Karpas-422 (cell line): ENCODE measurements at regions not wholly inside any gene's neighbourhood (a gene's known extent, or its start where the extent isn't known, plus 50 kb on each side); places are given as distances from the start of the nearest gene placed in this dataset.

Source experiments
- DNase-seq: peaks from one replicate; pipeline ENCODE4 v3.0.0-alpha.2; 2015
- H2AFZ ChIP-seq: fragments of 200-600 bp; sonication (generic); 2 replicates; pipeline ENCODE4 v1.6.1; 2014; ENCODE audit warnings: antibody characterized with exemption, low read length, mixed read lengths
- H3K27ac ChIP-seq: fragments of 200-600 bp; sonication (generic); 2 replicates; pipeline ENCODE4 v1.5.1; 2014; ENCODE audit warnings: mild to moderate bottlenecking, low read length, moderate library complexity
- H3K27me3 ChIP-seq: fragments of 200-600 bp; sonication (generic); 2 replicates; pipeline ENCODE4 v1.6.1; 2014; ENCODE audit warnings: low read length, mixed read lengths
- H3K36me3 ChIP-seq: fragments of 200-600 bp; sonication (generic); 2 replicates; pipeline ENCODE4 v1.6.1; 2014; ENCODE audit warnings: low read length, mixed read lengths; ENCODE audit not compliant: insufficient read depth
- H3K4me1 ChIP-seq: fragments of 200-600 bp; sonication (generic); 2 replicates; pipeline ENCODE4 v1.6.1; 2014; ENCODE audit warnings: mild to moderate bottlenecking, low read length, mixed read lengths
- H3K4me2 ChIP-seq: fragments of 200-600 bp; sonication (generic); 2 replicates; pipeline ENCODE4 v1.6.1; 2014; ENCODE audit warnings: low read length, low read depth, mild to moderate bottlenecking; ENCODE audit not compliant: poor library complexity, severe bottlenecking
- H3K4me3 ChIP-seq: fragments of 200-600 bp; sonication (generic); 2 replicates; pipeline ENCODE4 v1.5.1; 2014; ENCODE audit warnings: mild to moderate bottlenecking, antibody characterized with exemption, low read length, mixed read lengths
- H3K79me2 ChIP-seq: fragments of 200-600 bp; sonication (generic); 2 replicates; pipeline ENCODE4 v1.6.1; 2014; ENCODE audit warnings: mild to moderate bottlenecking, low read length, mixed read lengths
- H3K9ac ChIP-seq: fragments of 200-600 bp; sonication (generic); 2 replicates; pipeline ENCODE4 v1.6.0; 2014; ENCODE audit warnings: low read length
- H3K9me2 ChIP-seq: fragments of 200-600 bp; sonication (generic), shearing (Covaris generic); replicated peaks from 2 replicates; pipeline ENCODE4 v1.6.0; 2014; ENCODE audit warnings: mild to moderate bottlenecking, low read length, moderate library complexity; ENCODE audit not compliant: insufficient read depth
- H3K9me3 ChIP-seq: fragments of 300-700, 200-600 bp; sonication (generic); 2 replicates; pipeline ENCODE4 v1.6.1; 2014; ENCODE audit warnings: low read length, mixed read lengths
- H4K20me1 ChIP-seq: fragments of 200-600 bp; sonication (generic); 2 replicates; pipeline ENCODE4 v1.6.1; 2014; ENCODE audit warnings: mild to moderate bottlenecking, antibody characterized with exemption, low read length, low read depth; ENCODE audit not compliant: insufficient read depth

GRCh38 chr5:147075187-147075586 lies 159.6 kb upstream of the STK32A start:
- H3K4me2 ChIP-seq = no peak overlapping the region
- no peaks in the 10 kb centered on the region for H3K4me1 ChIP-seq
- H3K4me3 ChIP-seq = no peak overlapping the region
- H3K27me3 ChIP-seq = no peaks in the 10 kb centered on the region
- H3K79me2 ChIP-seq = no peaks in the 10 kb centered on the region
- H3K9me2 ChIP-seq = no peaks in the 10 kb centered on the region
- H3K36me3 ChIP-seq = no peaks in the 10 kb centered on the region
- no peak overlapping the region for H3K27ac ChIP-seq
- no peak overlapping the region for H3K9ac ChIP-seq
- H4K20me1 ChIP-seq = no peaks in the 10 kb centered on the region
- H3K9me3 ChIP-seq = no peaks in the 10 kb centered on the region
- no peak overlapping the region for H2AFZ ChIP-seq
- no peak for DNase-seq

DNA sequence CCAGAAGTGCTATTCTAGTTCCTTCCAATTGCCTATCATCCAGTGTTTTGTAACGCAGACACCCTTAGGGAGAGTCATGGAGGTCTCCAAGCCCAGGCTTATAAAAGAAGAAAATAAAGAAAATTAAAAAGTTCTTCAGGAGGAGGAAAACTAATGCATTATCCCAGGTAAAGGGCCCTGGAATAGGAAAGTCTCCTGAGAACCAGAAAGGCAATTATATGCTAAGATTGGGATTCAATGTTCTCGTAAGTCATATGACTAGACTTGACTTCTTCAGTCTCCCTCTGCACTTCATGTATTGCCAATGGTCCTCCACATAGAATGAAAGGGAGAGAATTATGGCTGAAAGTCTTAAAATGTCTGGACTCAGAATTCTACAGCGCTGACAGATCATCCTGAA lies 154.4 kb upstream of the STK32A start:
- no peak overlapping the region for H2AFZ ChIP-seq
- H3K4me3 ChIP-seq = no peak overlapping the region
- no peaks in the 10 kb centered on the region for H3K27me3 ChIP-seq
- no peaks in the 10 kb centered on the region for H3K79me2 ChIP-seq
- H3K4me2 ChIP-seq = no peak overlapping the region
- H3K9ac ChIP-seq = no peak overlapping the region
- no peak for DNase-seq
- H3K36me3 ChIP-seq = no peaks in the 10 kb centered on the region
- H4K20me1 ChIP-seq = no peaks in the 10 kb centered on the region
- no peaks in the 10 kb centered on the region for H3K9me3 ChIP-seq
- H3K27ac ChIP-seq = no peak overlapping the region
- no peaks in the 10 kb centered on the region for H3K4me1 ChIP-seq
- no peaks in the 10 kb centered on the region for H3K9me2 ChIP-seq

DNA sequence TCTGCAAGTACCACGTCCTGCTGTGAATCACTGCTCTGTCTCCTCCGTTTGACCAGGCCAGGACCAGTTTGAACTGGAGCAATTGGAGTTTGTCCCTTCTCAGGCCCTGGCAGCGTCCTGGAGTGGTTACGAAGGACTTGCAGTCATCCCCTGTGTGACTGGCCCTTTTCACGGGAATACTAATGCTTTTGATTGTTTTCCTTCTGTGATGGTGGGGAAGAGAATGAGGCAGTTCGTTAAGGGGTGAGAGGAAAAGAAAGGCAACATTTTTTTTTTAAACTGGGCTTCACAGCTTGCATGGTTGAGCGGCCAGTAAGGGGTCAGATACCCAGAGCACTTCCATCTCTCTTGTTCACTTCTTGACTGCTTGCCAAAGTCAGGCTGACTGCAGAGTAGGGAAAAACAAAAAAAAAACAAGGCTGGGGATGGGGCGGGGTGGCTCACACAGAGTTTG lies 153.5 kb upstream of the STK32A start:
- H3K9me2 ChIP-seq = no peaks in the 10 kb centered on the region
- no peaks in the 10 kb centered on the region for H4K20me1 ChIP-seq
- DNase-seq = no peak
- H3K4me3 ChIP-seq = no peak overlapping the region
- H3K4me1 ChIP-seq = no peaks in the 10 kb centered on the region
- no peak overlapping the region for H3K27ac ChIP-seq
- H3K36me3 ChIP-seq = no peaks in the 10 kb centered on the region
- H3K9ac ChIP-seq = no peak overlapping the region
- H2AFZ ChIP-seq = no peak overlapping the region
- no peak overlapping the region for H3K4me2 ChIP-seq
- H3K27me3 ChIP-seq = no peaks in the 10 kb centered on the region
- H3K9me3 ChIP-seq = no peaks in the 10 kb centered on the region
- H3K79me2 ChIP-seq = no peaks in the 10 kb centered on the region

- Histone ChIP-seq H3K4me3 (no peak overlapping the region), H3K4me2 (no peak overlapping the region), H3K4me1 (no peaks in the 10 kb centered on the region), H2AFZ (no peak overlapping the region), H3K79me2 (no peaks in the 10 kb centered on the region), H3K9ac (no peak overlapping the region), H3K9me3 (no peaks in the 10 kb centered on the region), H3K27ac (no peak overlapping the region), H3K27me3 (no peaks in the 10 kb centered on the region), H3K9me2 (no peaks in the 10 kb centered on the region), H3K36me3 (no peaks in the 10 kb centered on the region), H4K20me1 (no peaks in the 10 kb centered on the region)
- no peak for DNase-seq
Measured at GRCh38 chr5:147084702-147085101, 150.1 kb upstream of the STK32A start.

DNA sequence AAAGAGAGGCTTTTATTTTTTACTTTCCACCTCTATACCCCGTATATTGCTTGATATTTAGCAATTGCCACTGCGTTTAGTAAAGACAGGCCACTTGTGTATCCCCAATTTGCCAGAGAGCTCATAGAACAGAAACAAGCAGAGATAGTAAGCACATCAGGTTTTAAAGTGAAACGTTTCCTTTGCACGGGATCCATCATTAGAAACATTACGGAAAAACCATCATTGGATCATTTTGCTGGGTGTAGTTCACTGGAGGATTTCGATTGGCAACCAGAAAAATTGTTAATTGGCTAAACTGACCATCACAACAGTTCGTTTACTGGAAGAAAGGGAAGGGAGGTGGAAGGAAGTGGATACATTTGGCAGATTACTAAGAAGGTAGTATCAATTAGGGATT lies 149.4 kb upstream of the STK32A start:
- Histone ChIP-seq H2AFZ (no peak overlapping the region), H3K9me2 (no peaks in the 10 kb centered on the region), H3K9me3 (no peaks in the 10 kb centered on the region), H3K4me1 (no peaks in the 10 kb centered on the region), H3K27me3 (no peaks in the 10 kb centered on the region), H3K27ac (no peak overlapping the region), H3K9ac (no peak overlapping the region), H3K36me3 (no peaks in the 10 kb centered on the region), H3K4me3 (no peak overlapping the region), H3K79me2 (no peaks in the 10 kb centered on the region), H4K20me1 (no peaks in the 10 kb centered on the region), H3K4me2 (no peak overlapping the region)
- DNase-seq = no peak

DNA sequence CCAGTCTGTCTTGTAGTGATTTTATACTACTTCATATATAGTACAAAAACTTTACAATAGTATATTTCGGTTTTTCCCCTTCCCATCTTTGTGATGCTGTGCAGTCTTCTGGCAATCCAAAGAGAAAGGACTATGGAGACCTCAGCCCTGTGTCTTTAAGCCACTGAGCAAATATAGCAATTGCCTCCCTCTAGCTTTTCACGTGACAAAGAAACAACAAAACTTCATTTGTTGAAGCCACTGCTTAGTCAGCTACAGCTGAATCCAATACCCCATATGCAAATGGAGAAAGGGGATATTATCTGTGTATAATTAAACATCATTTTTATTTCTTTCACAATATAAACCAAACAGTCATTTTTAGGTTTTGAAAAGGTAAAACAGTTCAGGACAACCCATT lies 142.8 kb upstream of the STK32A start:
- Histone ChIP-seq H3K4me3 (no peak overlapping the region), H3K9me2 (no peaks in the 10 kb centered on the region), H3K9me3 (no peaks in the 10 kb centered on the region), H3K36me3 (no peaks in the 10 kb centered on the region), H3K27ac (no peak overlapping the region), H3K27me3 (0 out of 2 replicates have a peak, but pooled peaks cover 5% of the 10 kb centered on the region), H4K20me1 (no peaks in the 10 kb centered on the region), H3K4me2 (no peak overlapping the region), H3K9ac (no peak overlapping the region), H3K4me1 (no peaks in the 10 kb centered on the region), H2AFZ (no peak overlapping the region), H3K79me2 (no peaks in the 10 kb centered on the region)
- DNase-seq = no peak

GRCh38 chr5:147093138-147093537 lies 141.7 kb upstream of the STK32A start:
- H3K9me3 ChIP-seq = no peaks in the 10 kb centered on the region
- no peak overlapping the region for H2AFZ ChIP-seq
- DNase-seq = no peak
- no peaks in the 10 kb centered on the region for H3K79me2 ChIP-seq
- no peak overlapping the region for H3K4me2 ChIP-seq
- no peaks in the 10 kb centered on the region for H3K9me2 ChIP-seq
- H3K9ac ChIP-seq = no peak overlapping the region
- H3K4me3 ChIP-seq = no peak overlapping the region
- H3K36me3 ChIP-seq = no peaks in the 10 kb centered on the region
- H3K27me3 ChIP-seq = 0 out of 2 replicates have a peak, but pooled peaks cover 5% of the 10 kb centered on the region
- no peaks in the 10 kb centered on the region for H3K4me1 ChIP-seq
- H4K20me1 ChIP-seq = no peaks in the 10 kb centered on the region
- H3K27ac ChIP-seq = no peak overlapping the region

- Histone ChIP-seq H4K20me1 (no peaks in the 10 kb centered on the region), H3K27ac (no peak overlapping the region), H3K9me2 (no peaks in the 10 kb centered on the region), H3K4me3 (no peak overlapping the region), H2AFZ (no peak overlapping the region), H3K27me3 (0 out of 2 replicates have a peak, but pooled peaks cover 5% of the 10 kb centered on the region), H3K79me2 (no peaks in the 10 kb centered on the region), H3K36me3 (no peaks in the 10 kb centered on the region), H3K4me1 (no peaks in the 10 kb centered on the region), H3K9ac (no peak overlapping the region), H3K4me2 (no peak overlapping the region), H3K9me3 (no peaks in the 10 kb centered on the region)
- DNase-seq = no peak
Measured at GRCh38 chr5:147095740-147096139, 139.1 kb upstream of the STK32A start.
